OCI-LY3 (cell line): ENCODE measurements at regions not wholly inside any gene's neighbourhood (a gene's known extent, or its start where the extent isn't known, plus 50 kb on each side); places are given as distances from the start of the nearest gene placed in this dataset.

Experiments used
- EZH2phosphoT487 ChIP-seq: fragments of 200-600 bp; shearing (Covaris generic); IDR thresholded peaks from 2 replicates; pipeline ENCODE4 v1.6.1; 2018; ENCODE audit warnings: antibody characterized with exemption, mixed run types, low read depth
- TF ChIP-seq, protein P1 (sequence below): fragments of 200-600, 300-600 bp; sonication (generic); IDR thresholded peaks from 2 replicates; pipeline ENCODE4 v1.5.1; 2014; ENCODE audit warnings: antibody characterized with exemption, low read length, low read depth

DNA sequence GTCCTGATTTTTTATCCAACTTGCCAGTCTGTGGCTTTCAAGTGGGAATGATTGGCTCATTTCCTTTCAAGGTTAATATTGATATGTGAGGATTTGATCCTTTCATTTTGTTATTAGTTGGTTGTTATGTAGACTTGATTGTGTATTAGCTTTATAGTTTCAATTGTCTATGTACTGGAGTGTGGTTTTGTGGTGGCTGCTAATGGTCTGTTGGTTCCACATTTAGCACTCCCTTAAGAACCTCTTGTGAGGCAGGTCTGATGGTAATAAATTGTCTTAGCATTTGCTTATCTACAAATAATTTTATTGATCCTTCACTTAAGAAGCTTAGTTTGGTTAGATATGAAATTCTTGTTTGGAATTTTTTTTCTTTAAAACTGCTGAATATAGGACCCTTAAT lies 190.6 kb downstream of the CPXCR1 start:
- TF ChIP-seq, protein P1, sequence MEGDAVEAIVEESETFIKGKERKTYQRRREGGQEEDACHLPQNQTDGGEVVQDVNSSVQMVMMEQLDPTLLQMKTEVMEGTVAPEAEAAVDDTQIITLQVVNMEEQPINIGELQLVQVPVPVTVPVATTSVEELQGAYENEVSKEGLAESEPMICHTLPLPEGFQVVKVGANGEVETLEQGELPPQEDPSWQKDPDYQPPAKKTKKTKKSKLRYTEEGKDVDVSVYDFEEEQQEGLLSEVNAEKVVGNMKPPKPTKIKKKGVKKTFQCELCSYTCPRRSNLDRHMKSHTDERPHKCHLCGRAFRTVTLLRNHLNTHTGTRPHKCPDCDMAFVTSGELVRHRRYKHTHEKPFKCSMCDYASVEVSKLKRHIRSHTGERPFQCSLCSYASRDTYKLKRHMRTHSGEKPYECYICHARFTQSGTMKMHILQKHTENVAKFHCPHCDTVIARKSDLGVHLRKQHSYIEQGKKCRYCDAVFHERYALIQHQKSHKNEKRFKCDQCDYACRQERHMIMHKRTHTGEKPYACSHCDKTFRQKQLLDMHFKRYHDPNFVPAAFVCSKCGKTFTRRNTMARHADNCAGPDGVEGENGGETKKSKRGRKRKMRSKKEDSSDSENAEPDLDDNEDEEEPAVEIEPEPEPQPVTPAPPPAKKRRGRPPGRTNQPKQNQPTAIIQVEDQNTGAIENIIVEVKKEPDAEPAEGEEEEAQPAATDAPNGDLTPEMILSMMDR: no peak
- TF ChIP-seq EZH2phosphoT487: no peak
